Body of pancreas (tissue), 4 donors: ENCODE measurements at regions not wholly inside any gene's neighbourhood (a gene's known extent, or its start where the extent isn't known, plus 50 kb on each side); places are given as distances from the start of the nearest gene placed in this dataset.

Source experiments
- CTCF ChIP-seq, 7 experiments: fragments of 450-650 bp in 4 of 7; fragments of 200-600 bp in 3 of 7; sonication (generic) in 3 of 7; IDR thresholded peaks; one replicate each; pipeline ENCODE4 v1.5.1; 2016 to 2019; ENCODE audit warnings: antibody characterized with exemption in 7 of 7
- POLR2A ChIP-seq, 3 donors: fragments of 450-650 bp; IDR thresholded peaks; one replicate each; pipeline ENCODE4 v1.6.1; 2016; ENCODE audit warnings: antibody characterized with exemption in 3 of 3, mild to moderate bottlenecking in 2 of 3

- no peak for TF ChIP-seq CTCF (IDR thresholded peaks at IDR 0.05)
- no peak for TF ChIP-seq POLR2A (IDR thresholded peaks at IDR 0.05)
Measured at GRCh38 chr7:124351950-124352349, 319.1 kb upstream of the TMEM229A start.
